Hematopoietic multipotent progenitor cell treated with erythropoietin and hydrocortisone succinate and interleukin-3 and kit ligand, for 8 days (in vitro differentiated cells): ENCODE measurements at regions not wholly inside any gene's neighbourhood (a gene's known extent, or its start where the extent isn't known, plus 50 kb on each side); places are given as distances from the start of the nearest gene placed in this dataset.

Source experiments
- DNase-seq: peaks from one replicate; pipeline ENCODE4 v3.0.0-alpha.2; 2015

DNA sequence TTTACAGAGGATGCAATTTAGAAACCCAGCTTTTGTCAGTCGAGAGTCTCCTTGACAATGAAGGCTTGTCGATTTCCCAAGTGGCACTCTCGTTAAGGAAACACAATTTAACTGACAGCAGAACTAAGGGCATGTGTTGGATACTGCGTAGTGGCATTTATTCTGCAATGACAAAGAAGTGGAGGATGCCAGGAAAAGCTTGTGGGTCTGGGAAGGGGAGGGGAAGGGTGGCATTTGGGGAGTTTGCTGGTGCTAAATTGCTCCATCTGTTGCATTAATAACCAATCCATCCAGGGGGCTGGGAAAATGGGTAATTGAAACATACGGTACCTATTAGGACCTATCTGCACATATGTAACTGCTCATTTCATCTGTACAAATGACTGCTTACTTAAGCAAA, 190.6 kb downstream of the NSG2 start:
- DNase-seq = no peak

DNA sequence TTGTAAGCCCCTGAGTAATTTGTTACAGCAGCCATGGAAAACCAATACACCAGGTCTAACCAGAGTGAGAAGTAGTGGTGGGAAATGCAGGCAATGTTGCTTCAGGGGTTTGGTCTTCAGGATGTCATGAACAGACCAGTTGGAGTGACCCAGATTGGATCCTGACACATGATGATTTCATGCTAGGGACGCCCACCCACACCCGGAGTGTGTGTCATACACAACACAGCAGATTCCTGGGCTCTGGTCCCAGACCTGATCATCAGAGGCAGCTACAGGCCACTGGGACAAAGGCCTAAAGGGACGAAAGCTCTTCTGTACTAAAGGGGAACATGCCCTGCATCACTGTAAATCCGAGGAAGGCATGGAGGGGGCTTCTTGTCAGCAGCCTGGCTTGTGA, 194.2 kb downstream of the NSG2 start:
- no peak for DNase-seq

DNA sequence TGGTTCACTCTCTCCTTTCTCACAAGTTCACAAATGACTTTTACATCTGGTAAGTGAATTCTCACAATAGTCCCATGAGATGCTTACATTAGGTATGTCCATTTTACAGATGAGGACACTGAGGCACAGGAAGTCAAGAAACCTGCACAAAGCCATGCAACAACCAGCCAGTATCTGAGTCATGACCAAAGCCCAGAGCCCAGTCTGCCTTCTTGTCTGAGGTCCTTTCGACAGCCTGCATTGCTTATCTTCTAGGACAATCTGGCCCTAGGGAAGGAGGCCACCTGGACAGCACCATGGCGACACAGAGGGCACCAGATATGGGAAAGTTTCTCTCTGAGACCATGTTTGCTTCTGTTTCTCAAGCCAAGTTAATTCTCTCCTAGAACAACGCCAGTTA, 197.1 kb downstream of the NSG2 start:
- DNase-seq = no peak

DNA sequence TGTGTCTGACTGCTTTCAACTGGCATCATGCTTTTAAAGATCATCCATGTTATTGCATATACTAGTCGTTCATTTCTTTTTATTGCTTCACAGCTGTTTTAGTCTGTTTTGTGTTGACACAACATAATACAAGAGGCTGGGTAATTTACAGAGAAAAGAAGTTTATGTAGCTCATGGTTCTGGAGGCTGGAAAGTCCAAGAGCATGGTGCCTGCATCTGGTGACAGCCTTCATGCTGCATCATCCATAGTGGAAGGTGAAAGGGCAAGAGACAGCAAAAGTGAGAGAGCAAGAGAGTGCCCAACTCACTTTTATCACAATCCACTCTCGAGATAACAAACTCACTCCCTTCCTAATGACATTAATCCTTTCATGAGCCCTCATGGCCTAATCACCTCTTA, 198.4 kb downstream of the NSG2 start:
- no peak for DNase-seq

DNA sequence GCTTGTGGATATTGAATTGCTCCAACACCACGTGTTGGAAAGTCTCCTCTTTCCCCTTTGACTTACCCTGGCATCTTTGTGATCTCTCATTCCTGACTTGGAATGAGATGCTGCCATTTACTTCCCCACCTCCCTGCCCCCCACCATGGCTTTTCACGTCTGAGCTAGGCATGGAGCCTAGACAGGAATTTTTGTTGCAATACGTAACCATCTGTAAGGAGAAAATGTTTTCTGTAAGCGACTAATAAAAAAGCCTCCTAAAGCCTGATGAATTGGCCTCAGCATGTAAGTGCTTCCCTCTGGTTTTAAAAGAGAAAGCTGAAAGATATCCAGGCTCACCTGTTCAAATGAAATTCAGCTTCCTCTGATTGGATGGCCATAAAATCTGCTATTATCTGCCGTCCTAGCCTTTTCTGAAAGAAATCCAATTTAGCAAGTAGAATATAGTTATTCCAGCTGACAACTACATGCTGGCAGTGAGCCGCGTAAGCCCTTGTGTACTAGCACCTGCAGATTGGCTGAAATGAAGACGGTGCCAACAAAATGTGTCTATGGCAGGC, 200.1 kb downstream of the NSG2 start:
- DNase-seq = no peak

DNA sequence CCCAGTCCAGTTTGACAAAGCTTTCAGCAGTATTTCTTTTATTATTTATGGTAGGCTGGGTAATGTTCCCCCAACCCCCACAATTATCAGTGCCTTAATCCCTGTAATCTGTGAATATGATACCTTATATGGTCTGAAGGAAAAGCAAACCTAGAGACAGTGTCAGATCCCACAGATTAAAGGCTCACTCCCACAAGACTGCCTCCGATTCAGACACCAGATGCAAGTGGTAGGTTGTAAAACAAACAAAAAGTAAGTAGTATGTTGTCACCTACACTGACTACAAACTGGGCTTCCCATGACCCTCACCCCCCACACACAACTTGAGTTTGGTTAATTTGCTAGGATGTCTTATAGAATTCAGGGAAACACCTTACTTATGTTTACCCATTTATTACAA, 201.2 kb downstream of the NSG2 start:
- no peak for DNase-seq

DNA sequence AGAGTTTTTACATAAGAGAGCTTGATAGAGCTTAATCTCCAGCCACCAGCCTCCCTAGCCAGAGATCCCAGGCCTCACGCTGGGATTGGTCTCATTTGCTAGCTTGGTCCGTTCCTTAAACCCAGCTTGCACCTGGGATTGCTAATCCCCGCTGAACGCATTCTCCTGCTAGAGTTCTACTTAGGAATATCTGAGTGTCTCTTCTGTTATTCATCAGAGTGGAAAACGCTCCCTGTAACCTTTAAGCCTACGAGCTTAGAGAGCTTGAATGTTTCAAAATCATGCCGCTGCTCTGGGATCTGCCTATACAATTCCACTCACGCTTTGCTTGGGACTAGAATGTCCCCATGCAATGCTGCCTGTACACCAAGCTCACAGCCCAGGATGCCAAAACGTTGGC, 201.8 kb downstream of the NSG2 start:
- DNase-seq = no peak

DNA sequence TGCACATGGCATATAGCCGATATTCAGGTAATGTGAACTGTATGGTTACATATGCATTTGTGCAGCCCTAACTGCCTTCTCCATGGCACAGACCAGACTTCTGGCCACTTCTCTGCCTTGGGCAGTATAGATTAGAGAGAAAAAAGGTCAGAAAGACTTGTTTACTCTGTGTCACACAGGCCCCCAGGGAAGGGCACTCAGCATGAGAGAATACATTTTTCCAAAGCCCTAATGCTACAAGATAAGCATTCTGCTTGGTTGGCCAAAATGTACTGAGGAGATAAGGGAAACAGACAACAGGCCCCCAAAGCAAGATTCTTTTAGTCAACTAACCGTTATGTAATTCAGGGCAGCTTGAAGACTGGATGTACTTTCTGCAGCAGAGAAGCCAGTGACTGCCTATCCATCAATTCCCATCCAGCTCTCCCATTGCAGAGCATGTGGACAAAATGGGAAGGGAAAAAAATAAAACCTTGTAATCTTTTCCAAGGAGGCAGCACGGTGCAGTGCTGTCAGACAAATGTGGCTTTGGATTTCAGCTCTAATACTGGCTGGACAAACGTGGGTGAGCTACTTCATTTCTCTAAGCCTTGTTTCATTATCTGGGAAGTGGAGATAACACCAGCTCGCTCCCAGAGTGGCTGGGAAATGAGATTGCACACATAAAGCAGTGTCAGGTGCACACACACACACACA, 205.9 kb downstream of the NSG2 start:
- peak; percentile 32 for DNase-seq

DNA sequence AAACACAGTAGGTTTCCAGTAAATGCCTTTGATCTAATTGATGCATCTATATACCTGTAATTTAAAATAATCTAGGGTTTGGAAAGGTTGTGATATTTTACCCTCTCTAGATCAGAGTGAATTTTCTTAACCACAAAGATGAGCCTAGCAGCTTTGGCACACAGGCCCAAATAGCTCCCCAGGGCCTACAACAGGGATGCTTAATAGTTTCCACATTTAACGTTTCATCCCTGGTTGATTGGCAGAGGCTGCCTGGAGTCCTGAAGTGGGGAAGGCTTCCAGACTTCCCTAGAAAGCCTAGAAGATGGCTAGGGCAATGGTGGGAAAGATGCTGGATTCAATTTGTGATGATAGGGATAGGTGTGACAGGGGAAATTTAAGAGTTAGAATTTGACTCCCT, 206.6 kb downstream of the NSG2 start:
- no peak for DNase-seq

DNA sequence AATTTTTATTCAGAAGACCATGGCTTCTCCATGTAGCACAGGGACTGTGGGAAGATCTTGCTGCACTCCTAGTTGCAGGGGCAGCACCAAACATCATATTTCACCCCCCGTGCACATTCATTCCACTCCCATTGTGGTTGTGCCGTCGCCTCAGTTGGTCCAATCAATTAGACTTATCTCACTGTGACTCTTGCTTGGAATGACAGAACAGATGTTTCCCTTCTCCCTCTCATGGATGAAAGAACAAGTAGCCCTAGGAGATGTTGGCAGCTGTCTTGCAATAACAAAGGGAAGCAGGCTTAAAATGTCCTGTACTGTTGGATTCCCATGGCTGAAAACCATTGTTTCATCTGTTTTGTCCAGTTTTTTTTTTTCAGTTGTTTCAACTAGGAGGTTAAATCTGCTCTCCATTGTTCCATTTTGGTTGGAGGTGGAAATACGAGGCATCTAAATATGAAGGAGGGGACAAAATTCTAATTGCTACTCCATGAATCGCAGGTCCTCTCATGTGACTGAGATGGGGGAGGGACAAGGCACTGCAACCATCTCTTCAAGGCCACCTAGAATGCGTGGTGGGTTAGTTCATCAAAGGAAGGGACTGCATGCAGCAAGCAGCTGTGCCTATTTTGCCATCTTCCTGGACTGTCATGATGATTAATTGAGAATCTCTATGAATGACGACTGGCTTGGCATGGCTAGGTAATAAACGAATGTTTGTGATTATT, 214.4 kb downstream of the NSG2 start:
- DNase-seq = no peak

DNA sequence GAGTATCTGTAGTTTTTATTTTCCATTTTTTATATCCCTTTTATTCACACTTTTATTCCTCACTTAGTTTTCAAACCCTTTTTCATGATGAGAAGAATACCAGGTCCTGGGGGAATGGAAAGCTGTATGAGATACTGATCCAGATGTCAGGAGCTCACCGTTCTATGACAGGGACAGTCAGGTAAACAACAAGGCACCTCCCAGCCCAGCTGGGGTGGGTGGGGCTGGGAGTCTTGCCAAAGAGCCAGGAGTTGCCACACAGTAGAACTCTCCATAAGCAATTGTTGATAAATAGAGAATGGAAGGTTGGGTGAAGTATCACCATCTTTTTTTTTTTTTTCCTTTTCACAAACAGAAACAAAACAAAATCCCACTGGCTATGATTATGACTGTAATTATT, 225.8 kb downstream of the NSG2 start:
- no peak for DNase-seq

DNA sequence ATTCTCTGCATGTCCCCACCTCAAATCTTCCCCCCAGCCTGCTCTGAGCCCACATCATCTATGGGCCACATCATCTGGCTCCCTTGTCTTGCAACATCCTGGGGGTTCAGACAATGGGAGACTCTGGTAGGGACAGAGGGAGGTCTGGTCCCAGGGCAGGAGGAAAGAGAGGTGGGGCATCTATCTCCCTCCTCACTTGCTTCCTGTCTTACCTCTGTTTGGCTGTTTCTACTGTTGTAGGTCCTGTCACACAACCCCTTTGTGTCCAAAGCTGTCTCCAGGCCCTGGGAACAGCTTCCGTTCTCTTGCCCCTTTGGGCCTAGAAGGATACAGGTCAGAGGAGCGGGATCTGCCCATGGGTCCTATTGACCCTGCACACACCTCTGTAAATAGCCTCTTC, 227.2 kb downstream of the NSG2 start:
- DNase-seq = no peak

DNA sequence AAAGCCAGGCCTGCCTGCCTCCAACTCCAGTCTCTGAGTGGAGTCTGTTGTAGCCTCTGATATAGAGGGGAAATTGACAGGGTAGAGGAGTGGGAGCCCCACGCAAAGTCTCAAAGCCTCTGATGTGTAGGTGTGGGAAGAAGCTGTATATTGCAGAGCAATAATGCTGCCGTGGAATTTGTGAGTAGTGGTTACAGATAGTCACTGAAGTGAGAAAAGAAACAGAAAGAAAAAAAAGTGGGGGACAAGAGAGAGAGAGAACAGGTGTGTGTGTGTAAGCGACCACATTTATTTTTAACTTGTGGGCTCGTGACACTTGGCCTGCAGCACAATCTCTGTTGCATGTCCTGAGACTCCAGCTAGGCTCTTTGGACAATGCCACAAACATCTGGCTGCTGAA, 227.8 kb downstream of the NSG2 start:
- no peak for DNase-seq

DNA sequence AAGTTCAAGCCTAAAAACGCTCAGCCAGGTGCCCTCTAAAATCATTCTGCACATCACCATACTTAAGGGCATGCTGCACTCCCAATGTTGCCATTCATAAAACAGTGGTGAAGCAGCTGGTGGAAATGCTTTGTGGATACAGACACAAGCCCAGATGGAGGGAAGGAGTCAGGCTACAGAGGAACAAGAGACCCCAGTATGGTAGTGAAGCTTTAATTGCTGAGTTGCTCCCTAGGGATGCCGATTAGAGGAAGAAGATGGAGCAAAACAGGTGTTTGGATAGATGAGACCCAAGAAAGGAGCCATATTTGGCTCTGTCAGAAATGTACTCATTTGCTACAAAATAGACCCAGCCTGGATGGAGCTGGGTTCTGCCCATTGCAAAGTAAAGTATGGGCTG, 230.5 kb downstream of the NSG2 start:
- DNase-seq = no peak

DNA sequence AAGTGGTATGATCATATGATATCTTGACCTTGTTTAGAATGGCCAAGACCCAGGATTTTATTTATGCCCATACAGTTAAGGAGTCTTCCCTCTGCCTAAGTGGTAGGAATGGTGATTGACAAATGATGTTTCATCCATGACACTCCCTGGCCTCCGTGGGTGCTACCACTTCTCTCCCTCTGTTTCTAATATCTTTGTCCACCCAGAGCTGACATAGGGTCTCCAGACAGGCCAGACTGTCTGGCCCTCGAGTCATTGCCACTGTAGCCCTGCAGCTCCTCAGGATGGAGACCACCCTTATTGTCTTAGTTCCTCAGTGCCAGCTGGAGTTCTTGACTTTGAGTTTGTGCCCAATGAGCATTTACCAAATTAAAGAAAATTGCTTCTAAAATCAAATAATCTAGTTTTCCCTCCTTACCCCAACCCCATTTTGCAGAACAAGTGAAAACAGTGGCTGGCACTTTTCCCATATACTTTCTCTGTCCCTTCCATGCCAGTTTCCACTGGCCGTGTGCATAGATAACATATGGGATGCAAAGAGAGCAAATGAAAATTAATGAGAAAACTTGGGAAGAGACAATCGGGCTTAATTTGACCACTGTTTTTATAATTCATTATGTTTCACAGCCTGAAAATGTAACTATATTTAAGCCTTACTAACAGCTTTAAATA, 235.7 kb downstream of the NSG2 start:
- no peak for DNase-seq

DNA sequence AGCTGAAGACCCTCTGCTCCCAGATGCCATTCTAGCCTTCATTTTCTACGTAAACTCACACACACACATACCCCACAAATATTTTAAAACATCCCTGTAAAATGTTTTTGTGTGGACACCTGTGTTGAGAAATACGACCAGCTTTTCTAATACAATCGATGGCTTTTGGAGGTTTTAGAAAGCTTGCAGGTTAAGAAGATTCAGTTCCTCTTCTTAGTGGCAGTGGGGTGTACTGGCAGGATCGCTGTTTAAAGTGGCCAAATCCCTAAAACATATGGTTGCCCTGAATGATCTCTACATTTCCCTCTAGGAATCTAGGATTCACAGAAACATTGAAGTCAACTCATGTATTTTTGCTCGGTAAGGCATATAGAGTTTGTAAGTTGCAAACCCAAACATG, 236.3 kb downstream of the NSG2 start:
- DNase-seq = no peak

DNA sequence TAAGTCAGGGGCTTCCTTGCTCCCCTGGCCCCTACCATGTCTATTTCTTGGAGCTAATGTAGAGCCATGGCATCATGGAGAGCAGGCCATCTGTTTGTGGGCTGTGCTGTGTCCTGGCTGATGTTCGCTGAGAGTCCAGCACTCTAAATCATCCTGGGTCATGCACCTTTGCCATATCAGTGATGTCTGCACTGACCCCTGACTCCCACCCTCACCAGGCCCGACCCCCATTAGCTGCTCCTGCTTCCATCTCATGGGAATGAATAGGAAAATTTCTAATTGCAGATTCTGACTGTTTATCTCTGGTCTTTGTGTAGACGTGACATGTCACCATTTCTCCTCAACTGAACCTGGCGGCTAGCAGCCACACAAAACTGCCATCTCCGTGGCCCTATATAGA, 236.9 kb downstream of the NSG2 start:
- no peak for DNase-seq

DNA sequence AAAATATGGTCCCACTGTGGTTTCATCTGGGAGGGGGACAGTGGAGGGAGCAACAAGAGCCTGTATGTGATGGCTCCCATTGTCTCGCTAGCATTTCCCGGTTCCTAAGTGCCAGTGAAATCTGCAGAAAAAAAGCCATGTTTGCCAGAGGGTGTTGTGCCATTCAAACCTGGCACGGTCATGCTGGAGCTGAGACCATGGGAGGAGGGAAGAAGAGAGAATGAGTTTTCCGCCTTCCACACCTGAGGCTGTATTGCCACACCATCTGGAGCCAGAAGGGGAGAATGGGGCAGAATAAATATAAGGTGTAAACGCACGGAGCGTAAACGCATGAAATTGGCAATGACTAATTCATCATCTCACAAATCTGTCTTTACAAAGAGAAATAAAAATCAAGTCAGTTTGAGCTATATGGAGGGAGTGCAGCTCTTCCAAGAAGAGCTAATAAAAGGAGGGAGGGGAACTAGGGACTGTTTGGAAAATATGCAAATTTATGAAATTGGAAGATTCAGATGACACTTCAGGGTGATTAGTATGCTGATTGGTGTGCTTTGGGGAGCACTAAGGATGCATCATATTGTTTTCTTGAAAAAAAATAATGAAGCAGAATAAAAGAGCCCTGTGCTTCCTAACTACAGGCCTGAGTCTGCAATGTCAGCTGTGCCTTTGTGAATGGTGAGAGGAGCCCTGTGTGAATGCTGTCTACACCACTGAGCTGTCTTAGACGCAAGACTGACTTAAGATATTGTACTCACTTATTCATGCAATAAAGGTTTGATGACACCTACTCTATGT, 237.9 kb downstream of the NSG2 start:
- DNase-seq = no peak

DNA sequence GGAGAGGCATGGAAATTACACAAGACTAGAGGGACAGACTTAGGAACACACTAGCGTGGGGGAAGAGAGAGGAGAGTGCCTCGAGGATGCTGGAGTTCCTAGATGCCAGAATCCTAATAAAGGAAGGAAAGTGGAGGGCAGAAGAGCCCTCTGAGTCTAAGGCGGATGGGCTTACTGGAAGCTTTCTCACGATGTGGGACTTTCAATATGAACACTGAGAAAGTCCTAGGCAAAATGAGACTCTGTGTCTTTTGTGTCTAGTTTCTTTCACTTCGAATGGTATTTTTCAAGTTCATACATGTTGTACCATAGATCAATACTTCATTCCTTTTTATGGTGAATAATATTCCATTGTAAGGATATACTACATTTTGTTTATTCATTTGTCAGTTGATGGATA, 239.4 kb downstream of the NSG2 start:
- DNase-seq = no peak

DNA sequence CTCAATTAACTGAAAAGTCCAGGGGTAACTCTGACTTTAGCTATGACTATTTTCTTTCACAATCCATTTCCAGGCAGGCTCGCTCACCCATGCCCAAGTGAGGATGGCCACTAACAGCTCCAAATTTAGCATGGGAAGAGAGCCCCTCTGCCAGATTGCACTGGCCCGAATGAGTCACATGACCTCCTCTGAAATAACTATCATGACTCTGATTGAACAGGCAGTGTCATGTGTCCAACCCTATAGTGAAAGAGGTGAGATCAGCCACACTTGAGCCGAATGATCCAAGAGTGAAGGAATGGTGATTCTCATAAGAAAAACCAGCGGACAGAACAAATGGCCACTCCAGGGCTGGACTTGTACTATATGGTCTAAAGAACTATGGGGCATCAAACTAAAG, 242.3 kb downstream of the NSG2 start:
- no peak for DNase-seq

DNA sequence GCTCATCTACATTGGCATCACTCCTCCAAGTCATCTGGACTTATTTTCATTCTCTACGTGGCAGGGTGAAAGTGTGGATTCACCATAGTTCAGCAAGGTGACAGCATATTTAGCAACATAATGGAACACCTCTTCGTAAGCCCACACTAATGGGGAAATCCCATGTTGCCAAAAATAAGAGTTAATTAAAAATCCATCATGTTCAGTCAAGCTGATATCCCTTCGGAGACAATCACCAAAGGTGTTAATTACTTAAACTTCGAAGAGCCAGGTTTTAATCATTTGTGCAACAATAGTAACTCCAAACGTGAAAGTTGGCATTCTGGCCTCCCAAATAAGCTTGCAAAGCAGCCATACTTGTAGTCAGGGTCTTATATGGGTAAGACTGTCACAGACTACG, 242.9 kb downstream of the NSG2 start:
- DNase-seq = no peak

DNA sequence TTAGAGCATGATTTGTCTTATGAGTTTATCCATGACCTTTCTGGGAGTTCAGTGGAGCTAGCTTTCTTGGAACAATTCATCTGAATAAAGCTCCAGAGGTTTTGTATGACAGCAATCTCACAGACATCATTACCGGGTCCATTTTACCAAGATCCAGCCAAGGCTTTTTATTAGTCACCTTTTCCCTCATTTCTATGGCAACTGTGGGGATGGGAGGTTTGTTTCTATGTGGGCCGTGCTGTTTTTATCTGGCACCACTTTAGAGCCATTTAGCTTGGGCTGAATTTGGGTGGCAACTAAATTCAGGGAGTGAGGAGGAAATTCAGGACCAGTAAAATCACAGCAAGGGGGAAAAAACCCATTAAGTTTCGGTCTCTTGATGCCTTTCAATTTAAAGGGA, 245.7 kb downstream of the NSG2 start:
- DNase-seq = no peak

DNA sequence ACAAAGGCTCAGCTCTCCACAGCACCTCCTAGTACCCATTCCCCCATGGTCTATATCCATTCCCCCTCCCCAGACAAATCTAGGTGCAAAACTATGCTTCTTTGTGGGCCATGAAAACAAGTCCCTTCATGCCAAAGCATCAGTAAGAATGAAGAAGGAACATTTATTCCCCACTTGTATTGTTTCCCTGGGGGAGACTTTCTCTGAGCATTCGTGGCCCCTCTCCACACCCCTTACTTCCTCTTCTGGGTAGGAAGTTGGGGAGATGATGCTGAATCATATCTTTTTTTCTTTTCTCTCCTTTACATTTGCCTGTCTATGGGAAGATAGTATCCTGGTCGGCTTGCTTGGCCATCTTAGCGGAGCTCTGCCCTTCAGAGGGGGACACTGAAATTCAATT, 246.8 kb downstream of the NSG2 start:
- no peak for DNase-seq
